ENCODE measurements at regions not wholly inside any gene's neighbourhood (a gene's known extent, or its start where the extent isn't known, plus 50 kb on each side); places are given as distances from the start of the nearest gene placed in this dataset.

GRCh38 chr2:43020990-43021669, 205.3 kb downstream of the ZFP36L2 start:
- peaks cover 16% of the 10 kb centered on the region for H3K9me3 Mint-ChIP-seq
- no peak overlapping the region for H3K4me3 Mint-ChIP-seq
- H3K27ac Mint-ChIP-seq = no peak overlapping the region
- H3K36me3 Mint-ChIP-seq (ENCODE audit: low read depth) = peaks cover 3% of the 10 kb centered on the region
- no peaks in the 10 kb centered on the region for H3K27me3 Mint-ChIP-seq
- peaks cover 8% of the 10 kb centered on the region for H3K4me1 Mint-ChIP-seq
- ChIA-PET POLR2A (no interaction called here), CTCF (no interaction called here)
- no peak for DNase-seq

- Mint-ChIP-seq H3K4me1 (peaks cover 8% of the 10 kb centered on the region), H3K9me3 (peaks cover 16% of the 10 kb centered on the region), H3K4me3 (no peak overlapping the region), H3K27me3 (peaks cover 2% of the 10 kb centered on the region), H3K36me3 (ENCODE audit: low read depth) (peaks cover 3% of the 10 kb centered on the region), H3K27ac (no peak overlapping the region)
- CTCF ChIA-PET = interaction anchor here (1.4 kb wide), 1 partner anchor 11 kb away, joined by 3 read pairs; no protein-coding TSS in a partner anchor
- DNase-seq = no peak
- POLR2A ChIA-PET = no interaction called here
Observed at GRCh38 chr2:43020296-43020695, 206.1 kb downstream of the ZFP36L2 start.

- Mint-ChIP-seq H3K9me3 (peaks cover 16% of the 10 kb centered on the region), H3K4me1 (peaks cover 2% of the 10 kb centered on the region), H3K27ac (no peak overlapping the region), H3K36me3 (ENCODE audit: low read depth) (peaks cover 3% of the 10 kb centered on the region), H3K4me3 (no peak overlapping the region), H3K27me3 (peaks cover 2% of the 10 kb centered on the region)
- ChIA-PET CTCF (interaction anchor here (0.6 to 1.4 kb wide), 2 partner anchors 11 to 497 kb away, joined by 3 read pairs; no protein-coding TSS in a partner anchor), POLR2A (no interaction called here)
- DNase-seq = no peak
Observed at GRCh38 chr2:43019536-43020183, 206.7 kb downstream of the ZFP36L2 start.

GRCh38 chr2:43019025-43019367, 207.4 kb downstream of the ZFP36L2 start:
- POLR2A ChIA-PET = interaction anchor here (0.6 kb wide), 1 partner anchor 436 kb away, joined by 3 read pairs; no protein-coding TSS in a partner anchor
- Mint-ChIP-seq H3K27me3 (peaks cover 6% of the 10 kb centered on the region), H3K27ac (peak overlapping the region; percentile 42), H3K4me1 (no peaks in the 10 kb centered on the region), H3K9me3 (peaks cover 16% of the 10 kb centered on the region), H3K36me3 (ENCODE audit: low read depth) (peaks cover 3% of the 10 kb centered on the region), H3K4me3 (no peak overlapping the region)
- CTCF ChIA-PET = interaction anchor here (0.6 kb wide), 1 partner anchor 498 kb away, joined by 3 read pairs; no protein-coding TSS in a partner anchor
- no peak for DNase-seq

GRCh38 chr2:43018179-43019024, 208.0 kb downstream of the ZFP36L2 start:
- Mint-ChIP-seq H3K36me3 (ENCODE audit: low read depth) (peaks cover 3% of the 10 kb centered on the region), H3K27me3 (peaks cover 6% of the 10 kb centered on the region), H3K4me3 (no peak overlapping the region), H3K9me3 (peaks cover 16% of the 10 kb centered on the region), H3K27ac (peak overlapping the region; percentile 42), H3K4me1 (no peaks in the 10 kb centered on the region)
- POLR2A ChIA-PET = interaction anchor here (0.6 kb wide), 1 partner anchor 436 kb away, joined by 3 read pairs; no protein-coding TSS in a partner anchor
- no peak for DNase-seq
- CTCF ChIA-PET = no interaction called here

GRCh38 chr2:43013821-43014345, 212.5 kb downstream of the ZFP36L2 start:
- POLR2A ChIA-PET = interaction anchor here (0.6 kb wide), 1 partner anchor 464 kb away, joined by 3 read pairs; no protein-coding TSS in a partner anchor

GRCh38 chr2:43012966-43013365, 213.4 kb downstream of the ZFP36L2 start:
- ChIA-PET POLR2A (no interaction called here), CTCF (no interaction called here)
- Mint-ChIP-seq H3K36me3 (ENCODE audit: low read depth) (no peaks in the 10 kb centered on the region), H3K9me3 (peaks cover 5% of the 10 kb centered on the region), H3K27me3 (peaks cover 6% of the 10 kb centered on the region), H3K4me1 (peaks cover 12% of the 10 kb centered on the region), H3K4me3 (no peak overlapping the region), H3K27ac (no peak overlapping the region)
- DNase-seq = no peak

More at GRCh38 chr2:43013821-43014345, 212.5 kb downstream of the ZFP36L2 start:
- DNase-seq = no peak
- Mint-ChIP-seq H3K27ac (no peak overlapping the region), H3K9me3 (no peaks in the 10 kb centered on the region), H3K36me3 (ENCODE audit: low read depth) (no peaks in the 10 kb centered on the region), H3K4me1 (peaks cover 12% of the 10 kb centered on the region), H3K27me3 (peaks cover 6% of the 10 kb centered on the region), H3K4me3 (no peak overlapping the region)
- CTCF ChIA-PET = no interaction called here

GRCh38 chr2:43011158-43011491, 215.3 kb downstream of the ZFP36L2 start:
- CTCF ChIA-PET = no interaction called here
- POLR2A ChIA-PET = no interaction called here
- no peak overlapping the region for H3K27ac Mint-ChIP-seq
- no peak for DNase-seq
- no peaks in the 10 kb centered on the region for H3K36me3 Mint-ChIP-seq (ENCODE audit: low read depth)
- H3K9me3 Mint-ChIP-seq = peaks cover 5% of the 10 kb centered on the region
- peaks cover 6% of the 10 kb centered on the region for H3K27me3 Mint-ChIP-seq
- H3K4me3 Mint-ChIP-seq = no peak overlapping the region
- H3K4me1 Mint-ChIP-seq = peaks cover 12% of the 10 kb centered on the region

GRCh38 chr2:43010438-43011157, 215.8 kb downstream of the ZFP36L2 start:
- CTCF ChIA-PET = interaction anchor here (1.0 kb wide), 1 partner anchor 24 kb away, joined by 3 read pairs; no protein-coding TSS in a partner anchor

GRCh38 chr2:43009448-43009847, 217.0 kb downstream of the ZFP36L2 start:
- no peak for DNase-seq
- Mint-ChIP-seq H3K36me3 (ENCODE audit: low read depth) (no peaks in the 10 kb centered on the region), H3K27me3 (peaks cover 7% of the 10 kb centered on the region), H3K27ac (no peak overlapping the region), H3K4me1 (peaks cover 12% of the 10 kb centered on the region), H3K9me3 (peaks cover 5% of the 10 kb centered on the region), H3K4me3 (no peak overlapping the region)
- ChIA-PET POLR2A (no interaction called here), CTCF (interaction anchor here (0.7 to 1.1 kb wide), 5 partner anchors 11 to 204 kb away, joined by 3 to 5 read pairs (median 3); no protein-coding TSS in a partner anchor)

More at GRCh38 chr2:43010438-43011157, 215.8 kb downstream of the ZFP36L2 start:
- Mint-ChIP-seq H3K4me1 (peaks cover 12% of the 10 kb centered on the region), H3K27ac (no peak overlapping the region), H3K36me3 (ENCODE audit: low read depth) (no peaks in the 10 kb centered on the region), H3K4me3 (no peak overlapping the region), H3K9me3 (peaks cover 5% of the 10 kb centered on the region), H3K27me3 (peaks cover 4% of the 10 kb centered on the region)
- POLR2A ChIA-PET = no interaction called here
- no peak for DNase-seq

GRCh38 chr2:43008388-43008787, 216.0 kb upstream of the HAAO start:
- H3K4me1 Mint-ChIP-seq = peaks cover 12% of the 10 kb centered on the region
- H3K9me3 Mint-ChIP-seq = peaks cover 5% of the 10 kb centered on the region
- H3K27ac Mint-ChIP-seq = no peak overlapping the region
- no peak for DNase-seq
- H3K4me3 Mint-ChIP-seq = no peak overlapping the region
- H3K27me3 Mint-ChIP-seq = peaks cover 4% of the 10 kb centered on the region
- ChIA-PET POLR2A (no interaction called here), CTCF (interaction anchor here (1.1 to 1.5 kb wide), 3 partner anchors 10 to 22 kb away, joined by 3 to 5 read pairs (median 3); no protein-coding TSS in a partner anchor)
- H3K36me3 Mint-ChIP-seq (ENCODE audit: low read depth) = no peaks in the 10 kb centered on the region

- Mint-ChIP-seq H3K9me3 (peaks cover 5% of the 10 kb centered on the region), H3K27ac (no peak overlapping the region), H3K4me3 (no peak overlapping the region), H3K27me3 (peaks cover 4% of the 10 kb centered on the region), H3K4me1 (peaks cover 12% of the 10 kb centered on the region), H3K36me3 (ENCODE audit: low read depth) (no peaks in the 10 kb centered on the region)
- no peak for DNase-seq
- ChIA-PET CTCF (interaction anchor here (0.6 to 1.5 kb wide), 3 partner anchors 9 to 114 kb away, joined by 3 to 5 read pairs (median 3); no protein-coding TSS in a partner anchor), POLR2A (no interaction called here)
Observed at GRCh38 chr2:43007901-43008300, 215.5 kb upstream of the HAAO start.
